HG02885 (cell line): ENCODE measurements at regions not wholly inside any gene's neighbourhood (a gene's known extent, or its start where the extent isn't known, plus 50 kb on each side); places are given as distances from the start of the nearest gene placed in this dataset.
"Not testable (repeated sequence)": the region's sequence is repeated elsewhere in the genome, so short reads cannot be mapped to it uniquely, and the experiment has no call there.

Source experiments
- ATAC-seq: cut with Tn5 transposase; IDR thresholded peaks from one replicate; pipeline ENCODE4 v1.9.1; 2021; ENCODE audit warnings: mild to moderate bottlenecking; ENCODE audit not compliant: unreplicated experiment, poor library complexity

DNA sequence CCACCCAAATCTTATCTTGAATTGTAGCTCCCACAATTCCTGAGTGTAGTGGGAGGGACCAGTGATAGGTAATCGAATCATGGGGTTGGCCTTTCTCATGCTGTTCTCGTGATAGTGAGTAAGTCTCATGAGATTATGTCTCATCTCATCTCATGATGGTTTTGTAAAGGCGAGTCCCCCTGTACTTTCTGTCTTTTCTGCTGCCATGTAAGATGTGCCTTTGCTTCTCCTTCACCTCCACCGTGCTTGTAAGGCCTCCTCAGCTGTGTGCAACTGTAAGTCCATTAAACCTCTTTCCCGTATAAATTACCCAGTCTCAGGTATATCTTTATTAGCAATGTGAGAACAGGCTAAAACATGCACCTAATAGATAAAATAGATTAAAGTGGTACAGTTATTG lies 756.4 kb upstream of the SLITRK5 start:
- no peak for ATAC-seq

DNA sequence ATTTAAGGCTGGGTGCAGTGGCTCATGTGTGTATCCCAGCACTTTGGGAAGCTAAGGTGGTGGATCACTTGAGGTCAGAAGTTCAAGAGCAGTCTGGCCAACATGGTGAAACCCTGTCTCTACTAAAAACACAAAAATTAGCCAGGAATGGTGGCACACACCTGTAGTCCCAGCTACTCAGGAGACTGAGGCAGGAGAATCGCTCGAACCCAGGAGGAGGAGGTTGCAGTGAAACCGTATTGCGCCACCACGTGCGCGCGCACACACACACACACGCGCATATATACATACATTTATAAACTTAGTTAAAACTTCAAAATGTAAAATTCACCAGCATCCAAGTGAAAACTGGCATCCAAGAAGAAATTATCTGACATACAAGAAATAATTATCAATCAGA lies 753.7 kb upstream of the SLITRK5 start:
- ATAC-seq, result not testable (repeated sequence)

DNA sequence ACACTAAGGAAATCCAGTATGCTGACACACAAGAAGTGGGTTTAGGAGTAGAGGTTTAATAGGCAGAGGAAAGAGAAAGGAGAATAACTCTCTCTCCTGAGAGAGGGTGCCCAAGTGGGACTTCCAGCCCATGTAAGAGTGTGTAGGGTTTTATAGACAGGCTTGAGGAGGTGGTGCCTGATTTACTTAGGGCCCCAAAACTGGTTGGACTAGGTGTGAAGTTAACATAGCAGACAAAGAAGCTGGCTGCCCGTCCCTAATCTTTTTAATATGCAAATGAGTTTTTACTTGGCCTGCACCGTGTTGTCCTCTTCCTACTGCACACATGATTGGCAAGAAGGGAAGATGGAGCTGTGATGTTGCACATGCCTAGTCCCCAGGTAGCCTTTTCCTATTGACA lies 752.5 kb upstream of the SLITRK5 start:
- no peak for ATAC-seq

DNA sequence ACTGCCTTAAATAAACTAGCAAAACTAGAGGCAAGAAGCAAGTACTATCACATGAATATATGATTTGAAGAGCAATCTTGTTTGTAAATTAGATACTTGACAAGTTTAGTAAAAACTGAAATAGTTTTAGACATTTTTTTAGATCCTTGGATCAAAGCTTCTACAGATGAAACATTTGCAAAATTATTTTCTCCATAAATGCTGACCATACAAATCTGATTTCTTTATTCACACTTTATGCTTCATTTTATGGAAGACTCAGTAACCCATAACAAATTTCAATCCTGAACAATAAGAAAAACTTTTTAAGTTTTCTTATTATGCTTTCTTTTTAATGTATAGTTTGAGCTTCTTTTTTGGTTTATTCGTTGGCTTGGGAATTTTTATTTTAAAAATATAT lies 750.2 kb upstream of the SLITRK5 start:
- ATAC-seq, result no peak

DNA sequence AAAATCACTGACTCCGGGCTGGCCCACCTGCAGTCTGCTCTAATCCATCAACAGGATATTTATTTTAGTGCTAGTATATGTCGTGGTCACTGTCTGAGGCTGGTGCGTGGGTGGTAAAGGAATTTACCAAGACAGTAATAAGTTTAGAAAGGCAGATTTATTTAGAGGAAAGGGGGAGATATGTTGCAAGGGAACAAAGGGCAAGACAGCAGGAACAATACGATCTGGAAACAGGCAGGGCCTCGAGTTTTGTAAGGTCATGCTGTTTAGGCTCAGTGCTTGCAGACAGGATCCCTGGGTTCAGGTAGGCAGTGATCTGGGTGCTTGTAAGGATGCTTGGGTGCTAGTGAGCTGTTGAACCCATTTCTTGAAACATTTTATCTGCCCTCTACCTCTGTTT lies 748.2 kb upstream of the SLITRK5 start:
- ATAC-seq, result no peak

DNA sequence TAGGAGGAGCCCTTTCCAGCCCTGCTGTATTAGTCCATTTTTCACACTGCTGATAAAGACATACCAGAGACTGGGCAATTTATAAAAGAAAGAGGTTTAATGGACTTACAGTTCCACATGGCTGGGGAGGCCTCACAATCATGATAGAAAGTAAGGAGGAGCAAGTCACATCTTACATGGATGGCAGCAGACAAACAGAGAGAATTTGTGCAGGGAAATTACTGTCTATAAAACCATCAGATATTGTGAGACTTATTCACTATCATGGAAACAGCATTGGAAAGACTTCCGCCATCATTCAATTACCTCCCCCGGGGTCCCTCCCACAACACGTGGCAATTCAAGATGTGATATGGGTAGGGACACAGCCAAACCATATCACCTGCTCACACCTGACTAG lies 744.3 kb upstream of the SLITRK5 start:
- ATAC-seq, result not testable (repeated sequence)

DNA sequence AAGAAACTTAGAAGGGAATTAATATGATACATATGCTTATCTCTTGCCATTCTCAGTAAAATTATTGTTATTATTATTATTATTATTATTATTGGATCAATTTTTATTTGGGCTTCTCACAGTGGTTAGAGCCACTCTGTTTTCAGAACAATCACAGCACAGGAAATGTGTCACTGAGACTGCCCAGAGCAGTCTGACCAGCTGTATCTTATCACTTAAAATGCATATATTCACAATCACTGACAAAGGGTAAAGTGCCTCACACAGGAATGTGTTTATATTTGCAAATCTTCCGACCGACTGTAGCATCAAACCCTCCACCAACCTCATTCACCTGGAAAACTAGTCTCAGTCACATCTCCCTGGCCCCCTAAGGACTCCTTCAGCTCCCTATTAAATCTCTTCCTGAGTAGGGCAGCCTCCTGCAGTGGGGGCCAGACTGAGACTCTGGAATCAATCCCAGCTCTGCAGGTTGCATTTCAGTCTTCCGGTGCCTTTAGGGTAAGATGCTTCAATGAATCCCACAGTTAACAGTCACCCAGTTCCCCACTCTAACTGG lies 738.3 kb upstream of the SLITRK5 start:
- no peak for ATAC-seq

DNA sequence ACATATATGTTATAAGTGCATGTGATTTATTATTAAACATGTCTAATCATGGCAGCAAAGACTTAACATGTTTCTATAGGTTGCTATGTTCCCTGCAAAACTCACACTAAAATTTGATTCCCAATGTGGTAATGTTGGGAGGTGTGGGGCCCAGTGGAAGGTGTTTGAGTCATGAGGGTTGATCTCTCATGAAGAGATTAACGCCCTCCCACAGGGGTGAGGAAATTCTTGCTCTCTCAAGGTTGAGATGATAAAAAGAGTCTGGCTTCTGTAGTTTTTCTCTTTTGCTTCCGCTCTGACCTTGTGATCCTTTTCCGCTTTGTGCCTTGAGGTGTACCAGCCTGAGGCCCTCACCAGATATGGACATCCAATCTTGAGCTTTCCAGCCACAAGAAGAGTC lies 737.5 kb upstream of the SLITRK5 start:
- ATAC-seq, result no peak

DNA sequence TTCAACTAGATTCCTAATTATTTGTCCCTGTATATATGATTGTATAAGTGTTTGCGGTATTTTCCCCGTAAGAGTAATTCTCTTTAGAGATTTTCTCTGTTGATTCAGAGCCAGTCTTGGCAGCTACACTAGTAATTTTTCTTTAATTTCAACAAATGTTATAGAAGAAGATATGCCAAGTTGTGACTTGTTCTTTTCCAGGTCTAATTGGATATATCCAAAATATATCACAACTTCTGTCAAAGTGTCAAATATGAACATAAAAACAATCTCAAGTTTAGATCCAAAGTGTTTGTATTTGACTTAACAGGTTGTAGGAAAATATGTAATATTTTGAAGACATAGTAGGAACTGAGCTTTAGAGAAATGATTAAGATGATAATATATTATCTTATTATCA lies 733.9 kb upstream of the SLITRK5 start:
- ATAC-seq, result no peak

DNA sequence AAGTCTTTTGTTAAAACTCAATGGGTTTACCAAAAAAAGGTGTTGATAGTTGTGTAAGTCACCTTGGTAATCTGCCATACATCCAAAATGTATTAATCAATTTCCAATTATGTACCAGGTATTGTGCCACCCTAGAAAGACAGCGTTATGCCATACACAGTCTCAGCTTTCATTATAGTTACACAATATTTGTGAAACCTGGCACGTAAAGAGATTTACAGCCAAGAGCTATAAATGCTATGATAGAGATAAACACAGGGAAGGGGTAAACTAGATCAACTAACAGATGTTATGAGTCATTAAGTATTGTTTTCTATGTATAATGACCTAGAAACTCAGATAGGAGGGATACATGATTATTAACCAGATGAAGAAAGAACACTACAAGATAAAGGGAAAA lies 725.6 kb upstream of the SLITRK5 start:
- no peak for ATAC-seq

DNA sequence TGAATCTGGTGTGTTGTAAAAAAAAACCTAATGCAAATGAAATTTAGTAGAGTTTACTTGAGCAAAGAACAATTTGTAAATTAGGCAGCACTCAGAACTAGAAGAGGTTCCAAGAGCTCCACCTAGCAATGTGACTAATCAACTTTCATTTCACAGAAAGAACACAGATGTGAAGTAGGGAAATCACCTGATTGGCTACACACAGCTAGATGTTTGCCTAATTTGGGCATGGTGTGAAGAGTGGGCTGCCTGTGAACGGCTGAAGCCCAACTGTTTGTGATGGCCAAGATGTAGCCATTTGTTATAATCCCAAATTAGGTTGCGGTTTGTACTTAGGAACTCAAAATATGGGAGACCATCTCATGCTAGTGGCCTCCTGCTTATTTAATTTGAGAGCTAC lies 724.4 kb upstream of the SLITRK5 start:
- no peak for ATAC-seq

DNA sequence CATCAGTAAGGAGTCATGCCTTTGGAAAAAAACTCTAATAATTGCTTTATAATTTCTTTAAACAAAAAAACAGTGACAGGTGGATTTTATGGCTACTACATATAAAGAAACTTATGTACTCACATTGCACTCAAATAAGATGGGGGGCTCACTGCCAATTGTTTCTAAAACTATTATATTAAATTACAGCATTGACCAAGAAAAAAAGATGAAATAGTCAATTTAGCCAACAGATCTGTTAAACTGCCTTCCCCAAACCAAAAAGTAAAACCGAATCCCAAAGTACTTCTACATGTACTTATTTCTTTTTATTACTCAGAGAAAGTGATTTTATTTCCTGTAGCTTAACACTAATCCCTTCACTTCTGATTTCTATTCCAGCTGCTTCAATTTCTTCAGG lies 716.8 kb upstream of the SLITRK5 start:
- ATAC-seq, result no peak

DNA sequence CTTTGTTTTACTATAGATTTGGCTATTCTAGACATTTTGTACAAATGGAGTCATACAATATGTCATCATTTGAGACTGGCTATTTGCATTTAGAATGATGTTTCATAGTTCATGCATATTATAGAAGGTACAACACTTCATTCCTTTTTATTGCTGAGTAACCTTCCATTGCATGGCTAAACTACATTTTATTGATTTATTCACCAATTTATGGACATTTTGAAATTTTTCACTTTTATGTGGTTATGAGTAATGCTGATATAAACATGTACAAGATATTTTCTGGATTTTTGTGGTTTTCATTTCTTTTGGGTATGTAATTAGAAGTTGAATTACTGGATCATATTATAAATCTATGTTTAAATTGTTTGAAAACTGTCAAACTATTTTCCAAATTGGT lies 710.3 kb upstream of the SLITRK5 start:
- ATAC-seq, result no peak

DNA sequence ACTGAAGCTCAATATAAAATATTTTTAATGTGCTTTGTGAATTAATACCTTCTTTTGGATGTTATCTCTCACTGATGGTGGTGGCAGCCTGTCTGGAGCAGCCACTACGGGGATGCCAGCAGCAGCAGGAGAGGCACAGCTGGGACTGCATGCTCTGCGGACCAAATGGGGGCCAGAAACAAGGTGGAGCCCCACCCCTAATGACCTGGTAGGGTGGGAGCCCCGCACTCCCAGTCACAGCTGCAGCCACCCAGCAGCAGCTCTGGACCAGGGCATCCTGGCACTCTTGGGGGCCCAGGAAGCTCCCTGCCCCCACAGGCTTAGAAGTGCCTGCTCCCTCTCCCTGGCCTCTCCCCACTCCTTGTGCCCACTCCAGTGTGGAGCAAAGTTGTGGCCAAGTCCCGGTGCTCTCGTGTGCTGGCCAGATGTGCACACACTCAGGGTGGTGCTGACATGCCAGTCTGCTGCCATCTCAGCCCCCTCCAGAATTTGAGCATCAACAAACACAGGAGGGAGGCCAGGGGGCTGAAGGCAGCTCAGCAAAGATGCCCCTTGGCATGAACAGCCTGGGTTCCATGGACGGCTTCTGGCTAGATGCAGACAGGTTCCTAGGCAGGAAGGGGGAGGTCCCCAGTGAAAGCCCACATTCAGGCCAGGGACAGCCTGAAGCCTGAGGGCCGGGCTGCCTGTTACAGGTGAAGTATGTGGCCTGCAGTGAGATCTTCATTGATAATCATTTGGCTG lies 696.7 kb upstream of the SLITRK5 start:
- ATAC-seq, result no peak

DNA sequence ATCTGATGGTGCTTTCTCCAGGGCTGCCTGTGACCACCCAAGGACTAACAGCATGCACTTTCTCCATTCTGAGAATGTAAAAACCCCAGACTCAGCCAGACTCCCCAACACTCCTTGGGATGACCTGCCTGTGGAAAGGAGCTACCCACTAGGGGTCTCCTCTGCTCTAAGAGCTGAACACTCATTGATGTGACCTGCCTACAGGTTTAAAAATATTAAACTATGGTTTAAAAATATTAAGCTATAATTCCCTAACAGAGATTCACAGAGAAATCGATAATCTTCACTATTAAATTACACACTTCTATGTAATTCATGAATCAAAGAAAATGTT lies 696.2 kb upstream of the SLITRK5 start:
- no peak for ATAC-seq

DNA sequence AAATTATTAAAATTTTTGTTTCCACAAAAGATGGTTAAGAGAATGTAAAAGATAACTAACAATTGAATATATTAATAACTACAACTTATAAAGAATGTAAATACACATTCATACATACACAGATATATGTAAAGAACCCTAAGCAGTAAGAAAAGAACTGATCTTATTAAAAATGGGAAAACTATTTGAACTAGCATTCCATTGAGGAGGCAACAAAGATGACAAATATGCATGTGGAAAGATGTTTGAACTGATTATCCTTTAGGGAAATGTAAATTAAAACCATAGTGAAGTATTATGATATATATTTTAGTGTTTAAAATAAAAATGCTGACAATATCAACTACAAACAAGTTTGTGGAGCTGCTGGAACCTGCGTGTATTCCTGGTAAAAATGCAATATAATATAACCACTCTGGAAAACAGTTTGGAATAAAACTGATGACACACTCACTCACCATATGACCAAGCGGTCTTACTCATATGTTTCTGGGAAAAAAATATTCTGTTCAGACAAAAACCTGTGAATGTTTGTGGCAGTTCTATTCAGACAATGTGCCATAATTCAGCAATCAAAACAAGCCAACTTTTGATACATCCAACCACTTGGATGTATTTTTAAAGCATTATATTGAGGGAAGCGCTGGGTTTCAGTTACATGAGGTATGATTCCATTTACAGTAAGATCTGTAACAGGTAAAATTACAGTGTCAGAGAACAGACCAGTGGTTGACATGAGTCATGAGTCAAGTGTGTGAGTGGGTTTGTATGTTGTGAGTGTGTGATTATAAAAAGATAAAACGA lies 694.4 kb upstream of the SLITRK5 start:
- ATAC-seq, result no peak

DNA sequence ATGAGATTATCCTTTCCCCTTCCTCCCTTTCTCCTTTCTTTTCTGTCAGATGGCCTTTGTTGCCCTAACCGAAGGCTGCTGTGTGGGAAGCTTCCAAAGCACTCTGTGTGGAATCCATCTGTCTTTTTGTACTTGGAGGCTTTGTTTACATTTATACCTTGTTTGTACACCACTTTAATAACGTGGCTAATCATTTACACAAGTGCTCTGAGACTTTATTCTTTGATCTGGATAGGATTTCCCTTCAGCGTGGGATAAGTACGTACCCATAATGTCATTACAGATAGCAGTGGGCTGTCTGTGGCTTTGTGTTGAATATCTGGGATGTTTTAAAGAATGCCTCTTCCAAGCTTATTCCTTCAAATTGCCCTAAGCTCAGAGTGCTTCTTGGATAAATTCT lies 684.7 kb upstream of the SLITRK5 start:
- ATAC-seq, result no peak

DNA sequence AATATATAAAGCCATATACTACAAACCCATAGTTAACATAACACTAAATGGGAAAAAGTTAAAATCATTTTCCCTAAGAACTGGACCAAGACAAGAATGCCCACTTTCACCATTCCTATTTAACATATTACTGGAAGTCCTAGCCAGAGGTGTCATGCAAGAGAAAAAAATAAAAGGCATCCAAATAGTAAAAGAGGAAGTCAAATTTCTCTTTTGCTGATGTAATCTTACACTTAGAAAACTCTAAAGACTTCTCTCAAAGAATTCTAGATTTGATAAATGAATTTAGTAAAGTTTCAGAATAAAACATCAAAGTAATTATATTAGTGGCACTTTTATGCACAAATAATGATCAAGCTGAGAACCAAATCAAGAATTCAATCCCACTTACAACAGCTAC lies 678.9 kb upstream of the SLITRK5 start:
- no peak for ATAC-seq

DNA sequence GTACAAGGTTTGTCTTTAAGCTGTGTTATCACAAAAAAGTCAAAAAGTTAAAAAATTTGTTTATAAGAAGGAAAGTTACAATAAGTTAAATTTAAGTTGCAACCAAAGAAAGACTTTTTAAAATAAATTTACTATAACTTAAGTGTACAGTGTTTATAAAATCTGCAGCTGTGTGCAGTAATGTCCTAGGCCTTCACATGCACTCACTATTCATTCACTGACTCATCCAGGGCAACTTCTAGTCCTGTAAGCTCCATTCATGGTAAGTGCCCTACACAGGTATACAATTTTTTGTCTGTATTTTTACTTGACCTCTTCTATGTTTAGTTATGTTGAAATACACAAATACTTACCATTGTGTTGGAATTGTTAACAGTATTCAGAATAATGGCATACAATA lies 667.9 kb upstream of the SLITRK5 start:
- no peak for ATAC-seq

DNA sequence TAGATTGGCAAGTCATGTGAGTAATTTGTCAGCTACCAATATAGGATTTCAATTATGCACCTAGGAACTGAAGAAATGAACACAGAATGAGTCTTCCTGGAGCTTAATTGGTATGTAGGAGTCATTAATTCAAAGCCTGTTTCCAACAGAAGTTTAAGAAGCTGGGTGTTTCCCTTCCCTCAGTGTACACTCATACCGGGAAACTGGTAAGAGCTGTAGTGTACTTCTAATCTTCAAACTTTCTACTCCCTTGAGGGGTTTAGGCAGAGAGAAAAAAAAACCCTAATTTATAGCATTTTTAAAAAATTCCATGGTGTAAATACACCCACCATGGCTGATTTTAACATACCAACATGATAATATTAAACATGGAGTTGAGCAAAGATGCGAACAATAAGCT lies 665.7 kb upstream of the SLITRK5 start:
- ATAC-seq, result no peak

DNA sequence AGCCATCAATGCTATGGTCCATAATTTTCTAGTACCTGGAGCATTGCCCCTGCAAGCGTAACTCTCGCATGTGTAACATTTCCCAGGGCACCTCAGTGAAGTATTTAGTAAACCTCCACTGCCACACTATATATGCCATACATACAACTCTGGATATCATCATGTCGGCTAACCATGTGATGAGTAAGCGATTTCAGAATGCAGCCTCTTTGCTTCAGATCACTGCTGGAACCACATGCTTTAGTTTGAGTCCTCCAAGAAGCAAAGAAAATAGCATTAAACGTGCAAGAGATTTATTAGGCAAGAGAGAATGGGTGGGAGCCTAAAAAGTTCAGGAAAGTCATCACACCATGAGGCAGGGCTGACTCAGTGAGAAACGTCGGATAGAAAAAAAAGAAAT lies 635.6 kb upstream of the SLITRK5 start:
- ATAC-seq, result no peak

DNA sequence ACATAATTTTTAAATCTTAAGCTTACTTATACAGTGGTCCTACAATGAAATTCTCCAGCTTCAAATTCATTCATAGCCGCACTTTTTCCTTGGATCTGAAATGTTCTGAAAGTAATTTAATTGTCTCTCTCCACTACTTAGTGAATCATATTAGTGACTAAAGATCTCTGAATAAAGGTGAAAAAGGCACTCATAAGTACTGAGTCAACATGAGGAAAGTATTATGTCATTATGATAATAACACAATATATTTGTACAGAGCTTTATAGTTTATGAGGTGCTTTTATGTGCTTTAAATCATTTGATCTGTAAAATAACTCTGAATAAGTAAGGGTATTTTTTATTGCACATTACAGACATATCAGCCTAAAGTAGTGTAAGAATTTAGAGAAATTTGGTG lies 628.2 kb upstream of the SLITRK5 start:
- no peak for ATAC-seq
